Stimulated activated CD4-positive, alpha-beta T cell treated with anti-CD3 and anti-CD28 coated beads, Interleukin-15, amount 100 ng/mL, for 1 hour (primary cell): ENCODE measurements at regions not wholly inside any gene's neighbourhood (a gene's known extent, or its start where the extent isn't known, plus 50 kb on each side); places are given as distances from the start of the nearest gene placed in this dataset.
"Not testable (repeated sequence)": the region's sequence is repeated elsewhere in the genome, so short reads cannot be mapped to it uniquely, and the experiment has no call there.

Source experiments
- DNase-seq, 2 donors: peaks; one replicate each; pipeline ENCODE4 v3.0.0-alpha.2; 2020; ENCODE audit warnings: low read depth in 1 of 2, low spot score in 1 of 2

- no peak for DNase-seq
Observed at GRCh38 chr2:216932113-216932862, 72.4 kb upstream of the TNP1 start.

GRCh38 chr2:216930716-216931115 lies 70.9 kb upstream of the TNP1 start:
- DNase-seq: no peak

GRCh38 chr2:216929338-216929737 lies 69.5 kb upstream of the TNP1 start:
- DNase-seq: not testable (repeated sequence)

DNA sequence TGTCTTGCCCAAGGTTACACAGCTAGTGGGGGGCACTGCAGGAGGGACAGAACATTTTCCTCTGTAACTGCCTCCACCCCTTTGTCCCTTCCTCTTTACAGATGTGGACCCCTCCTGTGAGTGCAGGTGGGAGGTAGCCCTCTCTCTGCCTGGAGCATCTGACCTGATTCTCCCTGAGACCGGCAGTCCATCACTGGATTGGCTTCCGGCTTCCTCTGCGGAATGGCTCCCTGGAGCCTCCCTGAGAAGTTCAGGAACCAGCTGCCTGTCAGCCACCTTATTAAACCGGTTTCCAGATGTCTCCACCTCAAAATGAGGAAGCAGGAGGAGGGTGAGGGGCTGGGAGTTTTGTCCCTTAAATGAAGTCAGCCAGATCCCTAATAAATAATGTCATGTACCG lies 67.3 kb upstream of the TNP1 start:
- no peak for DNase-seq

DNA sequence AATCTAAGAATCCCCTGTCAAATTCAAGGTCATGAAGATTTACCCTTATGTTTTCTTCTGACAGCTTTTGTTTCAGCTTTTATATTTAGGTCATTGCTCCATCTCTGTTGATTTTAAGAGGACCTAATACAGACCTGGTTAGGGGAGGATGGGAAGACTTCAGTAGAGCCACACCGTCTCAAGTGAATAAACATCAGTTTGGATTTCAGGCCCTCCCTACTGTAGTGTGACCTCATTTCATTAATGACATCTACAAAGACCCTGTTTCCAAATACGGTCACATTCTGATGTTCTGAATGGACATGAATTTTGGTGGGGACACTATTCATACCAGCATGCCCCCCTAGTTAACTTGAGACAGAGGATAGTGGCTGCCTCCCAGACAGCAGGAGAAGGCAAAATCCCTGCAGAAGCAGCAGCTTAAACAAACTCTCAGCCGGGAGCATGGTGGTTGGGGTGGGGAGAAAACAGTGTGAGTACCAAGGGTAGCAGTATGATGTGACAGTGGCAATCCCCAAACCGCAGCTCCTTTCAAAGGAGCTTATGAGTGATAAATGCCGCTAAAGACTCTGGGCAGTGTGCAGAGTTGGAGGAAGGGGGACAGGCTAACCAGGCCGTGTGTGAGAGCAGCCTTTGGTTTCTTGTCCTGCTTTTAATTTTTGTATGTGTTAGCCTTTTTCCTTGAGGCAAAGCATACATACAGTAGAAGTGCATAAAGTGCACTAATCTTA lies 65.9 kb upstream of the TNP1 start:
- DNase-seq: no peak

DNA sequence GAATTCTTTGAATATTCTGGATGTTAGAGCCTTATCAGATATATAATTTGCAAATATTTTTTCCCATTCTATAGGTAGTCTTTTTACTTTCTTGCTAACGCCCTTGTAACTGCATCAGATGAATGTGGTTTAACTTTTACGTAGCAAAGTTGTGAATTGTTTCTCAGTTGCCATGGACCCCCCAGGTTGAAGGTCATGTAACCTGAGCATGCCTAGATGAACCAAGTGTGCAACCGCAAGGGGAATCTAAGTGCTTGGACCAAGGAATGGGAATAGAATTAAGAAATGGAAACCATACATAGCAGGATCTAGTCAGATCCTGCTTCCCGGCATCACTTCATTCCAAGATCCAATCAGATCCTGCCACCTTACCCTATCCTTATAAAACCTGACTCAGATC lies 65.1 kb upstream of the TNP1 start:
- DNase-seq: no peak

DNA sequence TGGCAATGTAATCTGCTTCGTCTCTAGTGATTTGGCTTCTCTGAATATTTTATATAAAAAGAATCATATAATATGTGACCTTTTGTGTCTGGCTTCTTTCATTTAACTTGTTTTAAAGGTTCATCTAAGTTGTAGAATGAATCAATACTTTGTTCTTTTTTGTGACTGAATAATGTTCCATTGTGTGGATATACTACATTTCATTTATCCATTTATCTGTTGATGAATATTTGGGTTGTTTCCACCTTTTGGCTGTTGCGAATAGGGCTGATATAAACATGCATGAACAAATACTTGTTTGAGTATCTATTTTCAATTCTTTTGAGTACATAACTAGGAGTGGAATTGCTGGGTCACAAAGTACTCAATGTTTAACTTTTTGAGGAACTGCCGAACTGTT lies 63.8 kb upstream of the TNP1 start:
- no peak for DNase-seq

- DNase-seq: no peak
Observed at GRCh38 chr2:216922175-216922780, 62.4 kb upstream of the TNP1 start.

DNA sequence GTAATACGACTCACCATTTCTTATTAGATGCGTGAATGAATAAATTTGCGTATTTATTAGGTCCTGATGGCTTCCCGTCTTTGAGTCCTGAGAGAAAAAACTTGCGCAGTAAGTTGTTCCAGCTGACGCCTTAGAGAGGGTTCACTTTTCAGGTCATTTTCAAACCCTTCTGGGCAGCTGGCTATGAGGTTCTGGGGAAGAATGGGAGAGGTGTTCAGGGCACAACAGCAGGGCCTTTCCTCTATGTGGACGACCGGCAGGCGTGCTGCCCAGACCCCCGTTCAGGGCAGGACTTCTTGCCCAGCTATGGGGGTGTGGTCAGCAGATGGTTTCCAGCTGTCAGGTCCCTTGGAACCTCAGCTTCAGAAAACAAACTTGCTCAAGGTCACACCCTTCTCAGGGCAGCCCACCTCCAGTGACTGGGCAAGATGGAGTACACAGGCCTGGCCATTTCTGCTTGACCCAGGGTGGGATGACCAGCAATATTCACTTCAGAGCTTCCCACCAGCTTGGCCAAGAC lies 61.1 kb upstream of the TNP1 start:
- no peak for DNase-seq

- DNase-seq: no peak
Observed at GRCh38 chr2:216920143-216920876, 60.4 kb upstream of the TNP1 start.

DNA sequence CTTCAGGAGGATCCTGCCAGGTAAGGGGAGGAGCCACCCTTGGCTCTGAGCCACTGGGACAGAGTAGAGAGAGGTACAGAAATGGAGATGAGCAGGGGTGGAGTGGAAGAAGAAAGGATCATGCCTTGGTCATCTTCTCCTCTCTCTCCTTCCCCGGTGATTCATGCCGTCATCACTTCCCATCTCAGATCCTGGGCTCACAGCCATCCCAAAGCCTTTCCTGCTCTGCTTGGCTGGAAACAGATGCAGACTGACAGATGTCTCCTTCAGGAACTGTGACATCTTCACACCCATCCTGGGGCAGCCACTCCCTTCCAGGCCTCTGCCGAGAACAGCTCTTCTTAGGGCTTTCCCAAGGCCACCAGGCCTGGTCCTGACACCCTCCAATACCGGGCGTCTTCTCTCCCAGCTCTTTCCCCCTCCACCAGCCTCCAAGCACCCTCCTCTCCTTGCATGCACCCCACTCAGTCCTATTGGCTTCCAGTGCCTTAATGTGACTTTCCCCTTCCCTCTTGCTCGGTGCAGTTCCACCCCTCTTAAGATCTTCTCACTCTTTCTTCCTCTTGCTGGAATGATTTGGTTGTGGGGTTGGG lies 58.3 kb upstream of the TNP1 start:
- DNase-seq: no peak

DNA sequence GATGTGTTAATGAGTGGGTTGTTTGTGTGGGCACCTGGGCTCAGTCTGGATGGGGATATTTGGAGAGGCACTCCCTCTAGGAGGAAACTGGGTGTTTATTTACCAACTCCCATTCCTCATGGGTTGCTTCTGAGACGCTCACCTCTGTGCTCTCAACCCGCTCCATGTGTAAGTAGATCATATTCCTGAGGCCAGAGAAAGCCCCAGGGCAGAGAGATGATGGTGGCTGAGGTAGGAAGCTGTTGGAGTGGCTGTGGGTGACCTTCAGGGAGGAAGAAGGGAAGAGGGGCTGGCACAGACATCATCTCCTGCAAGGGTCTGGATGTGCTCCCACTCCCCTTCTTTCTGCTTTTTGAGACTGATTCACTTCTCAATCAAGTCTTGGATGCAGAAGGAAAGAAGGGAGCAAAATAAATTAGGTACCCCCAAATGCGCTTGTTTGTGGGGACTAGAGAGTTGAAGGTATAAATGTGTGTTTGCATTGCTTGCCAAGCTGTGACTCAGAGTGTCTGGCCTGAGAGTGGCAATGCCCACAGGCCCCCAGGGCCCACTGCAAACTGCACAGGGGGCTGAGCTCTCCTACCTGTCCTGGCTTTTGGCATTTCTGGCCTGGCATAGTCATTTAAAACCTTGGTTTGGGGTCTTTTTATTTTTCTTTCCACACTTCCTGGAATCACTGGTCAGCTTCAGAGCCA lies 57.2 kb upstream of the TNP1 start:
- DNase-seq: no peak

- no peak for DNase-seq
Observed at GRCh38 chr2:216915557-216916150, 55.8 kb upstream of the TNP1 start.

DNA sequence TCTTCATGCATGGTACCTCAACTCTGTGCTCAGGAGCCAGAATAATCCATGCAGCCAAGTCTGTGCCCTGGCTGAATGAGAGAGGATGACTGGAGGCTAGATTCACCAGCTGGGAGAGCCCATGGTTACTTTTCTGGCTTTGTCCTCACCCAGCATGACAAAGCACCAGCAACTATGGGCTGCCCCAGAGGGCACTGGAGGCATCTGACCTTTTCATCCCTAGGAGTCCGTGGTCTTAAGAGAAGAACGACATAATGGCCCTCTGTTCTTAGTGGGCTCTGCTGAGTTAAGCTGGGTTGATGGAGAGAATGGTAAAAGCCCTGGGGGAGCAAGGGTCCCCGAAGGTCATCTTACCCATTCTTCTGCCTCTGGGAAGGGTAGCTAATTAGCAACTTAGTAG lies 54.6 kb upstream of the TNP1 start:
- DNase-seq: no peak

- no peak for DNase-seq
Observed at GRCh38 chr2:216911886-216912285, 52.0 kb upstream of the TNP1 start.

- DNase-seq: no peak
Observed at GRCh38 chr2:216911008-216911407, 51.1 kb upstream of the TNP1 start.

DNA sequence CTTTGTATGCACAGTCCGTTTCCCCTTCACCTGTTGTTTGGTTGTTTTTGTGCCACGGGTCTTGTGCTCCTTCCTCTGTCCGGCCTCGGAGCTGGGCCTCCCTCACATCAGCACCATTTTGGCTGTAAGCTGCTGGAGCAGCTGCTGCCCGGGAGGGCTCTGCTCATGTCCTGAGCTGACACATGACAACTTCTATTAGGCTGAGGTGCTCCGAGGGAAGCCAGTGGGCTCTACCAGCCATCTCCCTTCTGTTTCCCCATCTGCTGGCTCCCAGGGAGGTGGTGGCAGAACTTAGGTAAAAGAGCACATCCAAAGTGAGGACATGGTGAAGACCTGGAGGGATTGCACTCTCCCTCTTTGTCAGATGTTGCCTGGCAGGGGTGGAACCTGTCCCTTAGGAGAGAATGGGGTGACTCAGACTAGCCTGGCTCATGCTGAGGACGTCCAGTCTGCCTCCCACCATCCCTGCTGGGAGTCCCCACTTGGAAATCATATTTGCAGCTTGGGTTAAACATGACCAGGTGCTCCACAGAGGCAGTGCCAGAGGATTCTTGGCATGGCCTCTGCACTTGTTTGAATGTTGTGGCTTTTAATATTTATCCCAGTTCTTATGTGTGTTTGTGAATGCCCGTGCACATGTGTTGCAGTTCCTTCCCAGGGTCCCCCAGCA lies 49.8 kb upstream of the TNP1 start:
- DNase-seq: no peak
